ENCODE measurements at regions not wholly inside any gene's neighbourhood (a gene's known extent, or its start where the extent isn't known, plus 50 kb on each side); places are given as distances from the start of the nearest gene placed in this dataset.

GRCh38 chr16:79757968-79758367 is 157.4 kb upstream of the MAF start:
- no peak for DNase-seq (ENCODE audit: extremely low spot score)
- ChIA-PET POLR2A (no interaction called here), CTCF (interaction anchor here (0.6 kb wide), 1 partner anchor 638 kb away, joined by 3 read pairs; no protein-coding TSS in a partner anchor)
- TF ChIP-seq HDGF (IDR thresholded peaks at IDR 0.05; ENCODE audit: borderline replicate concordance) (no peak), PKNOX1 (IDR thresholded peaks at IDR 0.05) (no peak), CTBP1 (IDR thresholded peaks at IDR 0.05; ENCODE audit: borderline replicate concordance) (no peak), ARNT (IDR thresholded peaks at IDR 0.05) (no peak), SUZ12 (IDR thresholded peaks at IDR 0.05) (no peak), NFRKB (IDR thresholded peaks at IDR 0.05) (no peak), ZNF384 (IDR thresholded peaks at IDR 0.05) (no peak), SP1 (IDR thresholded peaks at IDR 0.05) (no peak), FOXA1 (IDR thresholded peaks at IDR 0.05) (no peak), BHLHE40 (IDR thresholded peaks at IDR 0.05; ENCODE audit: borderline replicate concordance) (no peak), TARDBP (IDR thresholded peaks at IDR 0.05) (no peak), FOXK2 (IDR thresholded peaks at IDR 0.05) (no peak), ELF4 (IDR thresholded peaks at IDR 0.05) (no peak), LEF1 (IDR thresholded peaks at IDR 0.05; ENCODE audit: borderline replicate concordance) (no peak), FOXM1 (IDR thresholded peaks at IDR 0.05; ENCODE audit: borderline replicate concordance) (no peak), L3MBTL2 (conservative IDR thresholded peaks at IDR 0.05) (no peak)

GRCh38 chr16:79757163-79757562 is 156.6 kb upstream of the MAF start:
- ChIA-PET CTCF (no interaction called here), POLR2A (no interaction called here)
- no peak for TF ChIP-seq ELF4 (IDR thresholded peaks at IDR 0.05)
- TF ChIP-seq NFRKB (IDR thresholded peaks at IDR 0.05): no peak
- TF ChIP-seq LEF1 (IDR thresholded peaks at IDR 0.05; ENCODE audit: borderline replicate concordance): no peak
- TF ChIP-seq FOXK2 (IDR thresholded peaks at IDR 0.05): no peak
- TF ChIP-seq ZNF384 (IDR thresholded peaks at IDR 0.05): no peak
- TF ChIP-seq ARNT (IDR thresholded peaks at IDR 0.05): no peak
- no peak for TF ChIP-seq SP1 (IDR thresholded peaks at IDR 0.05)
- TF ChIP-seq SUZ12 (IDR thresholded peaks at IDR 0.05): no peak
- TF ChIP-seq TARDBP (IDR thresholded peaks at IDR 0.05): no peak
- TF ChIP-seq FOXA1 (IDR thresholded peaks at IDR 0.05): no peak
- TF ChIP-seq PKNOX1 (IDR thresholded peaks at IDR 0.05): no peak
- TF ChIP-seq FOXM1 (IDR thresholded peaks at IDR 0.05; ENCODE audit: borderline replicate concordance): no peak
- no peak for DNase-seq (ENCODE audit: extremely low spot score)

DNA sequence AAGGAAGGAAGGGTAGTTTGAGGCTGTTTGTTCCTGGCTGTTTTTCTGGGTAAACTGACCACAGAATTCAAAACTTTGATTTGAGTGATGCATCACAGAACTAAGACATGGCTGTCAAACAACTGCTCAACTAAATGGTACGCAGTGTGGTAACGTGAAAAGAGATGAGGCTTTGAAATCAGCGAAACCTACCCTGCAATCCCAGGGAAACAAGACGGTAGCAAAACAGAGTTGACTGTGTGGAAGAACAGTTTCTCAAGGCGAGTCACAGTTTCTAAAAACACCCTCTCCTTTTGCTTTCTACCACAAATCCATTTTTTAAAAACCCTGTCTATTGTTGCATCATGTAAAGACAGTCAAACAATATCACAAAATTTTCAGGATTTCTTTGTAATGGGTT is 156.0 kb upstream of the MAF start:
- DNase-seq (ENCODE audit: extremely low spot score): no peak
- CTCF ChIA-PET: no interaction called here
- POLR2A ChIA-PET: no interaction called here
- TF ChIP-seq FOXA1 (IDR thresholded peaks at IDR 0.05) (no peak), HDGF (IDR thresholded peaks at IDR 0.05; ENCODE audit: borderline replicate concordance) (no peak), LEF1 (IDR thresholded peaks at IDR 0.05; ENCODE audit: borderline replicate concordance) (no peak), SUZ12 (IDR thresholded peaks at IDR 0.05) (no peak), TARDBP (IDR thresholded peaks at IDR 0.05) (no peak), ELF4 (IDR thresholded peaks at IDR 0.05) (no peak), NFRKB (IDR thresholded peaks at IDR 0.05) (no peak), L3MBTL2 (conservative IDR thresholded peaks at IDR 0.05) (no peak), ARNT (IDR thresholded peaks at IDR 0.05) (no peak), BHLHE40 (IDR thresholded peaks at IDR 0.05; ENCODE audit: borderline replicate concordance) (no peak), SP1 (IDR thresholded peaks at IDR 0.05) (no peak), ZNF384 (IDR thresholded peaks at IDR 0.05) (no peak), PKNOX1 (IDR thresholded peaks at IDR 0.05) (no peak), FOXK2 (IDR thresholded peaks at IDR 0.05) (no peak), CTBP1 (IDR thresholded peaks at IDR 0.05; ENCODE audit: borderline replicate concordance) (no peak), FOXM1 (IDR thresholded peaks at IDR 0.05; ENCODE audit: borderline replicate concordance) (no peak)

GRCh38 chr16:79754501-79754900 is 154.0 kb upstream of the MAF start:
- CTCF ChIA-PET: no interaction called here

GRCh38 chr16:79754081-79754480 is 153.5 kb upstream of the MAF start:
- ChIA-PET POLR2A (no interaction called here), CTCF (no interaction called here)
- TF ChIP-seq NFRKB (IDR thresholded peaks at IDR 0.05) (no peak), CTBP1 (IDR thresholded peaks at IDR 0.05; ENCODE audit: borderline replicate concordance) (no peak), BHLHE40 (IDR thresholded peaks at IDR 0.05; ENCODE audit: borderline replicate concordance) (no peak), SUZ12 (IDR thresholded peaks at IDR 0.05) (no peak), PKNOX1 (IDR thresholded peaks at IDR 0.05) (no peak), FOXK2 (IDR thresholded peaks at IDR 0.05) (no peak), HDGF (IDR thresholded peaks at IDR 0.05; ENCODE audit: borderline replicate concordance) (no peak), SP1 (IDR thresholded peaks at IDR 0.05) (no peak), TARDBP (IDR thresholded peaks at IDR 0.05) (no peak), FOXA1 (IDR thresholded peaks at IDR 0.05) (no peak), ARNT (IDR thresholded peaks at IDR 0.05) (no peak), LEF1 (IDR thresholded peaks at IDR 0.05; ENCODE audit: borderline replicate concordance) (no peak), ELF4 (IDR thresholded peaks at IDR 0.05) (no peak)
- no peak for DNase-seq (ENCODE audit: extremely low spot score)

More at GRCh38 chr16:79754501-79754900, 154.0 kb upstream of the MAF start:
- TF ChIP-seq L3MBTL2 (conservative IDR thresholded peaks at IDR 0.05) (no peak), ARNT (IDR thresholded peaks at IDR 0.05) (no peak), HDGF (IDR thresholded peaks at IDR 0.05; ENCODE audit: borderline replicate concordance) (no peak), NFRKB (IDR thresholded peaks at IDR 0.05) (no peak), ZNF384 (IDR thresholded peaks at IDR 0.05) (no peak), BHLHE40 (IDR thresholded peaks at IDR 0.05; ENCODE audit: borderline replicate concordance) (no peak), FOXA1 (IDR thresholded peaks at IDR 0.05) (no peak), SUZ12 (IDR thresholded peaks at IDR 0.05) (no peak), FOXK2 (IDR thresholded peaks at IDR 0.05) (no peak), TARDBP (IDR thresholded peaks at IDR 0.05) (no peak), PKNOX1 (IDR thresholded peaks at IDR 0.05) (no peak), CTBP1 (IDR thresholded peaks at IDR 0.05; ENCODE audit: borderline replicate concordance) (no peak), FOXM1 (IDR thresholded peaks at IDR 0.05; ENCODE audit: borderline replicate concordance) (no peak), SP1 (IDR thresholded peaks at IDR 0.05) (no peak), LEF1 (IDR thresholded peaks at IDR 0.05; ENCODE audit: borderline replicate concordance) (no peak)
- DNase-seq (ENCODE audit: extremely low spot score): no peak
- POLR2A ChIA-PET: no interaction called here
